Ascending aorta (tissue), 2 donors: ENCODE measurements at regions not wholly inside any gene's neighbourhood (a gene's known extent, or its start where the extent isn't known, plus 50 kb on each side); places are given as distances from the start of the nearest gene placed in this dataset.

ENCODE experiments used
- DNase-seq, 2 donors: peaks; one replicate each; pipeline ENCODE4 v3.0.0-alpha.2; 2019; ENCODE audit warnings: low spot score in 2 of 2
- H3K27ac ChIP-seq, 2 donors: fragments of 200-600 bp; sonication (generic); one replicate each; pipeline ENCODE4 v1.5.1; 2016 to 2017; ENCODE audit warnings: mild to moderate bottlenecking in 1 of 2
- H3K27me3 ChIP-seq: fragments of 200-600 bp; sonication (generic); one replicate; pipeline ENCODE4 v1.5.1; 2017
- H3K36me3 ChIP-seq, 2 donors: fragments of 200-600 bp; sonication (generic); one replicate each; pipeline ENCODE4 v1.5.1; 2016
- H3K4me1 ChIP-seq, 2 donors: fragments of 200-600 bp; sonication (generic); one replicate each; pipeline ENCODE4 v1.5.1; 2016 to 2017; ENCODE audit warnings: mild to moderate bottlenecking in 1 of 2
- H3K4me3 ChIP-seq, 2 donors: fragments of 200-600 bp; sonication (generic); one replicate each; pipeline ENCODE4 v1.5.1; 2016 to 2017; ENCODE audit warnings: mild to moderate bottlenecking in 1 of 2
- H3K9me3 ChIP-seq, 2 donors: fragments of 200-600 bp; sonication (generic); one replicate each; pipeline ENCODE4 v1.5.1; 2016
- CTCF ChIP-seq, 3 experiments: fragments of 200-600 bp in 2 of 3; fragments of 450-650 bp in 1 of 3; sonication (generic) in 2 of 3; IDR thresholded peaks; one replicate each; pipeline ENCODE4 v1.5.1; 2016 to 2019; ENCODE audit warnings: antibody characterized with exemption in 3 of 3, mild to moderate bottlenecking in 1 of 3, moderate library complexity in 1 of 3
- intact Hi-C: fragments of 100-400 bp; cut with DNase I; formaldehyde crosslinking; loops from one replicate; pipeline ENCODE4 v1.15.1; 2023

- intact Hi-C loops, result no loop called here
- Histone ChIP-seq H3K27me3 (no peaks in the 10 kb centered on the region), H3K4me1 (peaks cover 3 to 5% of the 10 kb centered on the region in 2 donors), H3K9me3 (no peaks in the 10 kb centered on the region), H3K27ac (no peak overlapping the region), H3K36me3 (no peaks in the 10 kb centered on the region), H3K4me3 (no peak overlapping the region)
- TF ChIP-seq CTCF (IDR thresholded peaks at IDR 0.05), result no peak
- DNase-seq, result no peak
Measured at GRCh38 chr2:55759271-55759921, 65.8 kb upstream of the PNPT1 start.

- Histone ChIP-seq H3K27ac (no peak overlapping the region), H3K9me3 (no peaks in the 10 kb centered on the region), H3K4me1 (no peaks in the 10 kb centered on the region), H3K27me3 (no peaks in the 10 kb centered on the region), H3K36me3 (no peaks in the 10 kb centered on the region), H3K4me3 (no peak overlapping the region)
- no peak for TF ChIP-seq CTCF (IDR thresholded peaks at IDR 0.05)
- no peak for DNase-seq
- intact Hi-C loops, result no loop called here
Measured at GRCh38 chr2:55751966-55752365, 58.3 kb upstream of the PNPT1 start.

GRCh38 chr2:55743583-55743982 is 49.9 kb upstream of the PNPT1 start:
- no peak overlapping the region for H3K4me3 ChIP-seq
- H3K4me1 ChIP-seq, result no peaks in the 10 kb centered on the region
- no peak for TF ChIP-seq CTCF (IDR thresholded peaks at IDR 0.05)
- H3K27ac ChIP-seq, result no peak overlapping the region
- no peaks in the 10 kb centered on the region for H3K9me3 ChIP-seq
- H3K27me3 ChIP-seq, result no peaks in the 10 kb centered on the region
- no peaks in the 10 kb centered on the region for H3K36me3 ChIP-seq
- intact Hi-C loops, result no loop called here
- DNase-seq, result no peak
